PFSK-1 (cell line): ENCODE measurements at regions not wholly inside any gene's neighbourhood (a gene's known extent, or its start where the extent isn't known, plus 50 kb on each side); places are given as distances from the start of the nearest gene placed in this dataset.

Experiments used
- REST ChIP-seq, 2 experiments: IDR thresholded peaks; 2 replicates each; pipeline versions ENCODE4 v1.6.1 to v1.8.0; 2011 to 2012; ENCODE audit warnings: low read depth in 2 of 2, low read length in 2 of 2, control low read depth in 1 of 2, inconsistent platforms in 1 of 2, mild to moderate bottlenecking in 1 of 2, moderate library complexity in 1 of 2; ENCODE audit not compliant: insufficient read depth in 1 of 2
- SIN3A ChIP-seq: IDR thresholded peaks from 2 replicates; pipeline ENCODE4 v1.6.1; 2012; ENCODE audit warnings: mild to moderate bottlenecking, low read length, moderate library complexity, borderline replicate concordance; ENCODE audit not compliant: insufficient read depth

GRCh38 chr22:48925450-48925849 is 902.2 kb downstream of the BRD1 start:
- TF ChIP-seq SIN3A (no peak), REST (IDR thresholded peaks at IDR 0.05; ENCODE audit: insufficient read depth in 1 of 2, low read depth in 2 of 2, low read length in 2 of 2) (no peak)
